HG02970 (cell line): ENCODE measurements at regions not wholly inside any gene's neighbourhood (a gene's known extent, or its start where the extent isn't known, plus 50 kb on each side); places are given as distances from the start of the nearest gene placed in this dataset.

Experiments used
- ATAC-seq: cut with Tn5 transposase; IDR thresholded peaks from one replicate; pipeline ENCODE4 v1.9.1; 2021; ENCODE audit warnings: mild to moderate bottlenecking, moderate library complexity, moderate number of reproducible peaks; ENCODE audit not compliant: unreplicated experiment, low FRiP score

DNA sequence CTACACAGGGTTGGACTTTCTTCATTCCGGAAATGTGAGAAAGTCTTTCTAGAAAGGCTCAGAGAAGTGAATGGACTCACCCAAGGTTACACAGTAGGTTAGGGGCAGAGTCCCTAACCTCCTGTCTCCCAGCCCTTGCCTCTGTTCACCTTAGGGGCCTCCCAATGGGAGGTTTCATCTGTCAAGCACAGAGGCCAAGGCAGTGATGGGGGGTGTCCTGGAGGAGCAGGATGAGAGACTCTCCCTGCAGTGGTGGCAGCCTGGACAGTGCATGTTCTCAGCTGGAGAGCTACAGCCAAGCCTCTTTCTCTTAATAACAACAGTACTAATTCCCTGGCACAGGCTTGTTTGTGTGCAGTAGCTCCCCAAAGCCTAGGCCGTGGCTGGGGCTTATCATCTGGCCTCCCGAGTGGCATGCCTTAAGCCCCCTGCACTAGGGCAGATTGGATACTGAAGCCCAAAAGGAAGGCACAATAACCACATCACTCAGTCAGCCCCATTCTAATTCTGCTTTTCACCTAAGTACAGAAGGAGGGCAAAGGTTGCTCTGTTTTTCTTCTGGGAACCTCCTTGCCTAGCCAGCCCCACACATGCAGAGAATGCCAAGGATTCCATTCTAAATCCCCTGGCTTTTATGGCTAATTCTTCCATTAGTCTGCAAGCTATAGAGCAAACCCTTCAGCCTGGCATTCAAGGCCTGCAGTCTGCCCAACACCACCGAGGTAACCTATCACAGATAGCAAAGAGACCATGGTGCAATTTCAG lies 50.2 kb upstream of the XPA start:
- ATAC-seq: no peak

DNA sequence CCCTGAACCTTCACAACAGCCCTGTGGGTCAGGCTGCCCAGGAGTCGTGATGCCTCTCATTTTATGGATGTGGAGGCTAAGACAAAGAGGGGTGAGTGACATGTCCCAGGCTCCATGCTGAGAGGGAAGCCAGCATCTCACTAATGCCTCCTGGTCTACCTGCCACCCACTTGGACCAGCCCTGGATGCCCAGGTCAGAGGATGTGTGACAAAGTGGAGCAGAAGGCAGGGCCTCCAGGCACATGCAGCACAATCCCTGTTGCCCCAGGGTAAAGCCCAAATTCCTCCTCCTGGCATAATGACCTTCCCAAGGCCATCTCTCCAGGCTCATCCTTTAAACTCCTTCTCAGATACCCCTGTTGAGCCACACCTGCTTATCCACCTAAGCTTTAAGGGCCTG lies 51.4 kb upstream of the XPA start:
- ATAC-seq: no peak

DNA sequence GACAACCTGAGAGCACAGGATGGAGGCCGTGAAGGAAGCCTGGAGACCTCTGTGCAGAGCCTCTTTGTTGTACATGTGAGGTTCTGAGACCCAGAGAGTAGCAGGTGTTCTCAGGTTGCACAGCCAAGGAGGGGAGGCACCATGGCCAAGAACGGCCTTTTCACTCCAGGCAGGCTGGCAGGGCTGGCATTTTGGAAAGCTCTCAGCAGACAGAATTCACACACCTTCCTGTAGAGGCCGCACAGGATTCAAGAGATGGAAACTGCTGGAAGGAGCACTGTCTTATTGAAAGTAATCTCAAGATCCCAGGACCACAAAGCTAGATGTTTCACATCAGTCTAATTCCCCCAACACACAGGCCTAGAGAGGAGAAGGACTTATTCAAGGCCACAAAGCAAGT lies 52.8 kb upstream of the XPA start:
- ATAC-seq: no peak

DNA sequence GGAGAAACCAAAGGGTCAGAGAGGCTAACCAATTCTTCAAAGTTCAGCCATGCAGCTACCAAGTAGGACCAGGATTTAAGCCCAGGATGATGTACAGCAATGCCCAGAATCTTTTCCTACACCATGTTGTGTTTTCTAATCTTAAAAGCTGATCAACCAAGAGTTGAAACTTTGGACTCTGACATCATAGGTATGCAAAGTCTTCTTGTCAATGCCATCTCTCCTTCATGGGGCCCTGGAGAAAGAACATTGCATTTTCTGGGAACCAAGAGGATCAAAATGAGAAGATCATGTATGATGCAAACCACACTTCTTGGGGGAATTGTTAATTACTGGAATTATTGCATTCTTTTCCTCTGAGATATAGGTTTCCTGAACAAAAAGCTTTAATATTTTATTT lies 54.4 kb upstream of the XPA start:
- no peak for ATAC-seq

DNA sequence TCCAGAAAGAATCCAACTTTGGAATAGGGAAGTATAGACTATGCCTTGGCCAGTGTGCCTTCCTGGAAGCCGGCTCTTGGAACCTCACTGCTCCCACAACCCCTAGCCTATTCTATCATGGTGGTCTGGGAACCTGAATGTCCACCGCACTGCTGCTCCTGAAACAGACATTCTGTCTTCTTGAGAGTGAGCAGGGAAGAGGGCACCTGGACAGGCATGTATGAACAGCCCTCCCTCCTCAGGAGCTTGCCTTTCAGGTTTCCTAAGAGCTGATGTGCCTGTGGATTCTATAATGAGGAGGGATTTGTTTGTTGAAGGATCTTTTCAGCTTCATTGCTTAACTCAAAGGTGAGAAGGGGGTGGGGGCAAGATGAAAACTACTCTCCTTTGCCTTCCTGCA lies 55.1 kb upstream of the XPA start:
- ATAC-seq: no peak

DNA sequence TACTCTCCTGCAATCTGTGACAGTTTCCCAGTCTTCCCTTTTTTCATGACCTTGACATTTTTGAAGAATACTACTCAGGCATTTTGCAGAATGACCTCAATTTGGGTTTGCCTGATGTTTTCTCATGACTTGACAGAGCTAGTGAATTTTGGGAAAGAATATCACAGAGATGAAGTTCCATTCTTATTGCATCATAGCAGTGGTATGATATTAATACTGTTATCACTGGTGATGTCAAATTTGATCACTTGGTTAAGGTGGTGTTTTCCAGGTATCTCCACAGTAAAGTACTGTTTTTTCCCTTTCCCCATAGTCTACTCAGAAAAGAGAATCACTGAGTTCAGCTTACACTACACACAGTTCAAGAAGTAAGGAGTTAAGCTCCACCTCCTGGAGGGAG lies 56.2 kb upstream of the XPA start:
- ATAC-seq: no peak

DNA sequence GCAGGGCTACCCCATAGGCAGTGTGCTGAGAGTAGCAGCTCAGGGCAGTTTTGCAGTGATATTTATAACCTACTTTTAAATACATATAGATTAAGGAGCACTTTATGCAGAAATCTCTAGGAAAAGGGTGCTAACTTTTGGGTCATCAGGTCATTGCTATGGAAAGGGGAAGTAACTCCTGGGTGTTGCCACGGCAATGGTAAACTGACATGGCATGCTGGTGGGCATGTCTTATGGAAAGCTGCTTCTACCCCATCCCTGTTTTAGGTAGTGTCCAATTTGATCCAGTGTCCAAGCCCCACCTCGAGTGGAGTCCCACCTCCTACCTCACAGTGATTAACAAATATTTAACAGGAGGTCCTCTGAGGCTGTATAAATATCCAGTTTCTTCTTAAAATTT lies 56.8 kb upstream of the XPA start:
- no peak for ATAC-seq

DNA sequence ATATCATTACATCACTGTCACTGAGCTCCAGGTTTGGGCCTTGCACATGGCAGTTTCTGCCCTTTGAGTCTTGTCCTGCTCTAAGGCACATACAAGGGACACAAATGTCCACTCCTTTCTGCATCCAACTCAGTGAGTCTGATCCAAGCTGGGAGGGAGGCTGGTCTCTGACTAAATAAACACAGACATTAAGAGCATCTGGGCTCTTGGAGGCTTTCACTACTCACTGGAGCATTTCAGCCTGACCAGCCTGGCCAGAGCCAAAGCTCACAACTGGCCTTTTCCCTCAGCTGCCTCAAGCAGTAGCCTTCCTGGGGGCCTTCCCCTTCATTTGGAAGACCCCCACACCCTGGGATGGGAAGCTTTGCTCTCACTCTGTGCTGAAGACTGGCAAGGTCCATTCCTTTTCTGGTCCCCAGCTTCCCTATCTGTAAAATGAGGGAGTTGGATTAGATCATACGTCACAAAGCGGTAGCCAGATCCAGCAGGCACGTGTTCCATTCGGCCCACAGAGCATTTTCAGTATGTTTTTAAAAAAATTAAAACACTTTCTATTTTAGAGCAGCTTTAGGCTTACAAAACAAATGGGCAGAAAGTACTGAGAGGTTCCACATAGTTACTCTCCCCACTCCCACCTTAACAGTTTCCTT lies 58.6 kb upstream of the XPA start:
- no peak for ATAC-seq

DNA sequence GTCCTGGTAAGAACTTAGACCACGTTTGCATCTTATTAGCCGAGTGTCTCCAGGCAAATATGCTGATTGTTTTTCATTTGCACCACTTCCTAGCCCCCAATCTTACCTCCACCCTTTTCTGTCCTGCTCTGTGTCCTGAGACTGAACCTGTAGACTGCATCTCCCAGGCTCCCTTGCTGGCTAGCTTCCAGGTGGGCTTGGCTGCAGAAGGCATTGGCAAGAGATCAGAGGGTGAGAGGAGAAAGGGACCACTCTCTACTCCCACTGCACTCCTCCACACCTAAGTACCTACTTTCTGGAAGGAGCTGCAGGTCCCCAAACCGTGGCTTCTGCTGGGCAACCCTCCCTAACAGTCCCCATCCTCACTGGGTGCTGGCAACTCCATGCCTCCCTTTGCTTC lies 59.9 kb upstream of the XPA start:
- no peak for ATAC-seq

DNA sequence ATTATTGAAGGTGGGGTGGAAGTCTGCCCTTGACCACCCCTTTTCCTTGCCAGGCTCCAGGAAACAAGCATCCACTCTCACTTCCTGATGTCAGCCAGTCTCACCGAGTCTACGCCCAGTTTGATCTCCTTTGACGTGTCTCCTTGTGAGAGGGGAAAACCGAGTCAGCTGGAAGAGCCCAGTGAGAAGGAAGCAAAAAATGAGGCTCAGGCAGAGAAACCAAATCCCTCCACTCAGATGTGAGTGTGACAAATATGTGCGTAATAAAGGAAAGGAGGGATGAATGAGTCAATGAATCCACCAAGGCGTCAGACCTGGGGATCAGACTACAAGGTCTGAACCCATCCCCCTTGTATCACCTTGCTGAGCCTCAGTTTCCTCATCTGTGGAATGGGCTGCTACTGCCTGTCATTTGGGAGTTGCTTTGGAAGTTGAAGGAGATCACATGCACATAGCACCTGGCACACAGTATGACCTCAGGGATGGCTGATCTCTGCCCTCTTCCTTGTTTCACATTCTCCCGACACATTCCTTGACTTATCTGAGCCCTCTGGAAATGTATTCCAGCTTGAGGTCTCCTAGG lies 61.3 kb upstream of the XPA start:
- ATAC-seq: no peak

DNA sequence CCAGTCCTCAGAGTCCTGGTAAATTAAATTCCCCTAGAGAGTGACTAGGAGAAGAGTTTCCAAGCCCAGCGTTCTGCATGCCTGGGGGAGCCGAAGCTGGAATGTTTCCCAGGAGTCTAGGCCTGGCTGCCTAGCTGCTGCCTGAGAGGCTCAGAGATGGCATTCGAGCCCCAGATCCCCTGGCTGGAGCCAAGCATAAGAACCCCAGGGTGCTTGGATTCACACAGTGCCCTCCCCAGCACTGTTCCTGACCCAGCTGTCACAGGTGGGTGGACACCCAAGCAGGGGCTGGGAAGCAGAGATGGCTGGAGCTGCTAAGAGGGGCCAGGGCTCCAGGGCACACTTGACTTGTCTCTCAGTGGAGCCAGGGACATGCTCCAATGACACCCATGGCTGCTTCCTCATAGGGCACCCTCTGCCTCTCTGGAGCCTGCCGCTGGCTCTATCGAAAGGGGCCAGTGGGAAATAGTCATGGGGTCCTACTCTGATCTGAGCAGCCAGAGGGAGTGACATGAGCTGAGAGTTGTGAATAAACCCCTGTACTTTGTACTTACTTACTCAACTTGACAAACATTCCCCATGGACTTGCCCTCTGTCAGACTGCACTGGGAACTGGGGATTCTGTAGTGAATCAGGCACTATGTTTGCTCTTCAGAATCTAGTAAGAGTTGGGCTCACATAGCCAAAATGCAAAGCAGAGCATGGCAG lies 62.6 kb upstream of the XPA start:
- ATAC-seq: no peak

DNA sequence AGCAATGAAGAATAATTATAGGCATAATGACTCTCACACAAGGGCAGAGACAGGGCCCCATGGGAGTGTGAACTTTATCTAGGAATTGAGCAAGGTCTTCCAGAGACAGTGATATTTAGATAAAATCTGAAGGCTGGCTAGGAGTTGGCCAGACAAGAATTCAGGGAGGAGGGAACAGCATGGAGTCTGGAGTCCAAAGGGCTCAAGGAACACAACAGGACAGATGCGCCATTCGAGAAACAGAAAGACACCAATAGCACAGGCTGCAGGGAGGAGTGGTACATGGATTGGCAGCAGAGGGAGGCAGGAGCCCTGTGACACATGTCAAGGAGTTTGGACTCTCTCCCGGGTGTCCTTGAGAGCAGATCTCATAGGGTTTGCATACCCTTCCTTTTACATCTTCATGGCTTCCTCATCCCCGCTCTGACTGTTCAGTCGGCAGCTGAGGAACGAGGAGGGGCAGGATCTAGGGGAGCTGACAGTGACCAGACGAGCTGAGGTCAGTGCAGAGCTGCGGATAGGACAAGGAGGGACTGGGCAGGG lies 64.0 kb upstream of the XPA start:
- no peak for ATAC-seq

DNA sequence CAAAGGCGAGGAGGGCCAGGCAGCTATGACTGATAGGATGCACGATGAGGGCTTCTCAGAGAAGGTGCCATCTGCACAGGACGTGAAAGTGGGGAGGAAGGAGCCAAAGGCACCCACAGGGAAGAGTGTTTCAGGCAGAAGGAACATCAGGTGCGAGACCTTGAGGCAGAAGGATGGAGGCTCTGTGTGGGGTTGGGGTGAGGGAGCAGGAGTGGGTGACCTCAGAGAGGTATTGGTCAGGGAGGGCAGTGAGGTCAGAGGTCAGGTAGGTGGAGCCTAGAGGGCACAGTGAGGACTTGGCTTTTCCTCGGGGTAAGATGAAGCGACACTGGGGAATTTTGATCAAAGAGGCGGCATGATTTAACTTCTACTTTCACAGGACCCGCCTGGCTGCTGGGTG lies 64.7 kb upstream of the XPA start:
- no peak for ATAC-seq

DNA sequence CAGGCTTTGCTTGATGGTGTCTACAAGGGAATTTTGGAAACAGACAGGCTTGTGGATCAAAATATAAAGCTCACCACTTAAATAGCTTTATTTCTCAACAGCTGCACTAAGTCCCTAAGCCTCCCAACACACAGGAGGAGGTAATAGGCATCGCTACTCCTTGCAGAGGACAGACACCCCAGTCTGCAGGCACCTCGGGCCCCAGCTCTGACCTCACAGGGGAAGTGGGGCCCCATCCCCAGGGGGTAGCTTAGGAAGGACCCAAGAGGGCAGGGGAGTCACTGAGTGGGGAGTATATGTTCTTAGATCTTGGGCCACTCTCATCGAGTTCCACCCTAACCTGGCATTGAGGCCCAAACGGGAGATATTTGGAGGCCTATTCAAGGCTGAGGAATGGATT lies 66.7 kb upstream of the XPA start:
- ATAC-seq: no peak

DNA sequence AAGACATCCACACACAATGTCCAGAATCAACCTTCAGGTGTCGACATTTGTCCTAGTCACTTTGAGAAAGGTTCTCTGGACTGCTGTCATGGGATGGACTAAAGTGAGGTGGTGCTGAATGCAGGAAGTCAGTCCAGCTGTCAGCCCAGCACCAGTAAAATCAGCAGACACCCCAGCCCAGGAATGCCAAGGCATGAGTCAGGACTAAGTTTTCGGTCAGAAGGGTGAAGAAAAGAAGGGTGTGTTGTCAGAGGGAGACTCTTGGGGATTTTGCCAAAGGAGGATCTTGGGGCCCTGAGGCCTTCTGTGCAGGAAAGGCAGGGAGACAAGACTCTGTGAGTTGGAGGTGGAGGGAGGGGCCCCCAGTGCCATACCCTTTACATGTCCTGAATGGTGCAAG lies 69.0 kb upstream of the XPA start:
- no peak for ATAC-seq

DNA sequence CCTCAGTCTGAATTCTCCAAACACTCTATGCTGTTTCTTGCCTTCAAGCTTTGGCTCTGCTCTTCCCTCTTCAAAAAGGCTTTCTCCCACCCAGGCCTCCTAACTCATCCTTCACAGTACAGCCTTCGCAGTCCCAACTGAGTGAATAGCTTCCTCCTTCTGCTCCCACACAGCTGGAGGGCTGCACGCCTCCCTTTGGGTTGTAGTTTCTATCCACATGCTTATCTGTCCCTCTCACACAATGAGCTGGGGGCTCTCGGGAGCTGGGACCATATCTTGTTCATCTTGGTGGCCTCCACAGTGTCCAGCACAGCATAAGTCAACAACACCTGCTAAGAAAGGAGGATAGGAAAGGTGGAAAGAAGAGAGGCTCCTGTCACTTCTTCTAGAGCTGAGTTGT lies 69.5 kb upstream of the XPA start:
- no peak for ATAC-seq

DNA sequence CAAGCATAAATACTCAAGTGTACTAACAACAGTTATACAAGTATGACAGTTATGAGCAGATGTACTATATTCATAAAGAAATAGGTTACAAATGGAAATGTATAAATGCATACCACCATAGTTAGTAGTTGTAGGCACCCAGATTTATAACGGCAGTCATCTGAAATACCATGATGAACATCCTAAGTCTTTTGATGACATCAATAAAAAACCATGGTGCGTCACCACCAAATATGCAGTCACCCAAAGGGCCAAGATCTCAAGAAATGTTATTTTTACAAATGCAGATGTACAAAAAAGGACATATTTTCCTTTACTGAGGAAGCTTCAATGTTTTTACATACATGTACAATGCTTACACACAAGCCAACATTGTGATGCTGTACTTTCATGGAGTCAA lies 70.8 kb upstream of the XPA start:
- ATAC-seq: no peak

DNA sequence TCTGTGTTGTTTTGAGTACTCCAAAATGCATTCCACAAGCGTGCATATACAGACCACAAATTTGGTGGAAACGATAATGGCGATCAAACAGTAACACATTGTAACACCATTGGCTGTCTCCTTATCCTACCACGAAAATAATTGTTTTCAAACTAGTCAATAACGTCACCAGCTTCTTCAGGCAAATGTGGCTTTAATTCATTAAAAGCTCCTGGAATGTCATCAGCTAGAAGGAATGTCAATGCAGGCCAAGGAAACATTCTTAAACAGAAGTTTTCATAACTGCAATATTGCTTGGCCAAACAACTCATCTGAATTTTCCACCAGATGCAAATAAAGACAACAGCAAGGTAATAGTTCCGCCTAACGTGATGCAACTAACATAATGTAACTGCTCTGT lies 71.6 kb upstream of the XPA start:
- no peak for ATAC-seq

DNA sequence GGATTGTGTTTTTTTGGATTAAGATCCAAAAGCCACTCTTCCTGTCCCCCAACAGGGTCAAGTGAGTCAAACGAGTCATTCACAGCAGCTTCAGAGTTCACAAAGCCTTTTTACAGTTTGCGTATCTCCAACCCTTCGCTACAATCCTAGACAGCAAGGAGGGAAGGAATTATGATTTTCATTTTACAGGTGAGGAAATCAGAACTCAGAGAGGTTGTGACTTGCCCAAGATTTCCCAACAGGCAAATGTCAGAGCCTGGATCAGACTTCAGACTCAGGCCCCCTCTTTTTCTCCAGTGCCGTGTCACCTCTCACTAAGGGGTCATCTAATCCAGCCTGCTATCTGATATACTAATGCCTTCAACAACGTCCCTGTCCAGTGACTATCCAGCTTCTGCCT lies 72.1 kb upstream of the XPA start:
- ATAC-seq: no peak

DNA sequence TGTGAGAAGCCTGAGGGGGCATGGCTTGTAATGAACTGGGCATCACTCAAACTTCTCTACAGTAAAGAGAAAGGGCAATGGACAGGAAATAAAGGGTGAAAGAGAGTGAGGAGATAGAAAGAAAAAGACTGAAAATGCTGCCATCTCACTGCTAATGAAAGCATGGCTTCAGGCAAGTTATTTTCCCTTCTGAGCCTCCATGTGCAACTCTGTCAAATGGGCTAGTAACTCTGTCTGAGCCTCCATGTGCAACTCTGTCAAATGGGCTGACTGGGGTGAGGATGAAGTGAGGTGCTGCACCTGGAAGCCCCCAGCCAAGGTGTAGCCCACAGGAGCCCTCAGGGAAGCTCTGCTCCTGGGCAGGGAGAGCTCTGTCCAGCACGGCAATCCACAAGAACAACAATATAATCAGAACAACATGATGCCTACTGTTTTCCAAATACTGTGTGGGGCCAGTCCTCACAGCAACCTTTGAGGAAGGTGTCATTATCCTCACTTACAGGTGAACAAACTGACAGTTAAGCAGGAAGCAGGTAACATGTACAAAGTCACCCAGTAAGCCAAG lies 73.8 kb upstream of the XPA start:
- no peak for ATAC-seq

DNA sequence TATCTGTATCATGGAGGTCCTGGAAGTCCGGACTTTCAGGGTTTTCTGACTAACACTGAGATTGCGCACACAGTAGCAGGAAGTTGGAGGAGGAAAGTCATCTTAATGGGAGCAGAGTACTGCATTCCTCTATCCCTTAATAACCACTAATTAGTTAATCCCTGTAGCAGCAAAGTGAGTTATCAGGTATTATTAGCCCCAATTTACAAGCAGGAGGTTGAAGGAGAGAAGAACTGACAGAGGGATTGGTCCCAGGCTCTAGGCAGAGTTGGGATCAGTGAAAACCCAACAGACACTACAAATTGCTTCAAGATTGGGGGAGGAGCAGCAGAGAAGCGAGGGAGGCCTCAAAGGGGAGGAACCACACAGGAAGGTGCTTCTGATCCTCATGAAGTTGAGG lies 74.5 kb upstream of the XPA start:
- no peak for ATAC-seq
